ENCODE measurements at regions not wholly inside any gene's neighbourhood (a gene's known extent, or its start where the extent isn't known, plus 50 kb on each side); places are given as distances from the start of the nearest gene placed in this dataset.

GRCh38 chr9:89659891-89660685, 55.3 kb downstream of the GADD45G start:
- H3K9me3 ChIP-seq: no peaks in the 10 kb centered on the region
- H3K27me3 ChIP-seq: no peaks in the 10 kb centered on the region
- intact Hi-C loops (cut with DNase I): no loop called here
- H3K4me1 ChIP-seq: peaks cover 4 to 11% of the 10 kb centered on the region in 2 donors
- H3K27ac ChIP-seq: no peak overlapping the region
- H3K4me3 ChIP-seq: no peak overlapping the region
- TF ChIP-seq CTCF (IDR thresholded peaks at IDR 0.05): no peak
- no peak for DNase-seq (ENCODE audit: low spot score in 2 of 2)
- H3K36me3 ChIP-seq: no peaks in the 10 kb centered on the region

GRCh38 chr9:89661391-89661949, 56.7 kb downstream of the GADD45G start:
- Histone ChIP-seq H3K4me1 (peaks cover 4 to 11% of the 10 kb centered on the region in 2 donors), H3K36me3 (no peaks in the 10 kb centered on the region), H3K4me3 (peak overlapping the region; percentile 32 to 64), H3K27ac (peak overlapping the region in 1 of 2 donors; percentile 38), H3K27me3 (no peaks in the 10 kb centered on the region), H3K9me3 (no peaks in the 10 kb centered on the region)
- intact Hi-C loops (cut with DNase I): no loop called here
- no peak for TF ChIP-seq CTCF (IDR thresholded peaks at IDR 0.05)
- no peak for DNase-seq (ENCODE audit: low spot score in 2 of 2)

- H3K4me3 ChIP-seq: peak overlapping the region; percentile 32 to 64
- H3K27me3 ChIP-seq: no peaks in the 10 kb centered on the region
- H3K4me1 ChIP-seq: peaks cover 4 to 11% of the 10 kb centered on the region in 2 donors
- H3K36me3 ChIP-seq: no peaks in the 10 kb centered on the region
- intact Hi-C loops (cut with DNase I): loop anchor here (1.0 kb wide), 1 partner anchor 57 kb away; the partner anchor contains the start of gene GADD45G
- no peaks in the 10 kb centered on the region for H3K9me3 ChIP-seq
- peak overlapping the region in 1 of 2 donors; percentile 38 for H3K27ac ChIP-seq
- peak; percentile 85 to 97 for DNase-seq (ENCODE audit: low spot score in 2 of 2)
- no peak for TF ChIP-seq CTCF (IDR thresholded peaks at IDR 0.05)
These were observed 57.3 kb downstream of the GADD45G start for GRCh38 chr9:89661956-89662717.

- Histone ChIP-seq H3K9me3 (no peaks in the 10 kb centered on the region), H3K36me3 (no peaks in the 10 kb centered on the region), H3K4me3 (peak overlapping the region; percentile 32 to 64), H3K4me1 (peaks cover 4 to 11% of the 10 kb centered on the region in 2 donors), H3K27ac (peak overlapping the region in 1 of 2 donors; percentile 38), H3K27me3 (no peaks in the 10 kb centered on the region)
- intact Hi-C loops (cut with DNase I): loop anchor here (1.0 kb wide), 1 partner anchor 58 kb away; the partner anchor contains the start of gene GADD45G
- TF ChIP-seq CTCF (IDR thresholded peaks at IDR 0.05): no peak
- DNase-seq (ENCODE audit: low spot score in 2 of 2): no peak
These were observed 58.2 kb downstream of the GADD45G start for GRCh38 chr9:89662718-89663613.

- intact Hi-C loops (cut with DNase I): no loop called here
- DNase-seq (ENCODE audit: low spot score in 2 of 2): no peak
- Histone ChIP-seq H3K27ac (no peak overlapping the region), H3K4me1 (peaks cover 4 to 11% of the 10 kb centered on the region in 2 donors), H3K9me3 (no peaks in the 10 kb centered on the region), H3K27me3 (no peaks in the 10 kb centered on the region), H3K36me3 (no peaks in the 10 kb centered on the region), H3K4me3 (no peak overlapping the region)
- TF ChIP-seq CTCF (IDR thresholded peaks at IDR 0.05): no peak
These were observed 58.8 kb downstream of the GADD45G start for GRCh38 chr9:89663614-89663970.

Measured in ascending aorta (tissue), 2 donors.